ENCODE measurements at regions not wholly inside any gene's neighbourhood (a gene's known extent, or its start where the extent isn't known, plus 50 kb on each side); places are given as distances from the start of the nearest gene placed in this dataset.

DNA sequence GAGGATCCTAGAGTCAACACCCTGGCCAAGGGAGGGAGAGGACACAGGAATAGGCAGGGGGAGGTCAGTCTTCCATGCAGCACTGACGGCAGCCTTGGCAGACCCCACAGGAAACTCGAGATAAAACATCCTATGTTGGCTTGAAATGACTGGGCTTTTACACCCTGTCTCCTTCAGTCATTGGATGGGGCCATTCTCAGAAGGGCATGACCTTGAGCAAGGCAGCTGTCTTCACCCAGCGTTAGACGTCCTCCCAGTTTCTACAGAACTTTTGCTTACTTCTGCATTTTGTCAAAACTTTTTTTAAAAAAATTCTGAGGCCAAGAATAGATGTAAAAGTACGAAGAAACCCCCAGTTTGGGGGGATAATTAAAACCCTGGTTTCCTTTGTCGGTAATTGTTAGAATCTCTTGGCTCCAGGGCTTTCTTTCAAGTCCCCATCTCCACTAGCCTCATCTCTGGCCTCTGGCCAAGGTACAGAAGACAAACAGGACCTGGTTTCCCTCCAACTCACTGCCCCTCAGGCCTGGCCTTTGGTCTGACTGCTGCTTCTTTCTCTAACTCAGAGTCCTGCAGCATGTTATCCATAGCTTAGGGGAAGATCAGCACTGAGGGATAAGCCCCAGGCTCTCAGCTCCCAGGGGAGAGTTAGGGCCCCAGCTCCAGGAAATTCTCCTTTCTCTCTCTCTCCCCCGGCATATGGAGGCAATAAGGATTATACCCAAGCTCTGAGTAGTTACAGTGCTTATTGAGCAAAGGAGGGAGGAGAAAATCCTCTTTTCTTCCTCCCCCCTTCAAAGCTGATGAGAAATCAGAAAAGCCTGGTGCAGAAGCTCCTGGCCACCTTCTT lies 51.6 kb upstream of the KCND3 start:
- H3K4me3 ChIP-seq (ENCODE audit: low read length): no peak overlapping the region
- DNase-seq (ENCODE audit: low read depth, low spot score): no peak

DNA sequence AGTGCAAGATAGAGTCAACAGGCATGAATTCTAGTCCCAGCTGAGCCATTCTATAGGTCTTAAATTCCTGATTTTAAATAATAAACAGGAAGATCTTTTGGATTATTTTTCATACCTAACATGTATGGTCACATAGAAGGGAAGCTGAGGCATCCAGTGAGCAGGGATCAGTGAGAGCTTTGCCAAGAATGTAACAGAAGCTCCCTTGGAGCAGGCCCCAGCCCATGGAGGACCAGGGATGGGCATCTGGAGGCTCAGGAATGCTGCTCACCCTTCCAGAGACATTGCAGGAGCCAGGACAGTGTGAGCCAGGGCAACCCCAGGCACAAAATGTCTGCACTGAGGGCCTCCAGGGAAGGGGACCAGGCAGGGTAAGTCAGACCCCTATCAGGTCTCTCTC lies 54.4 kb upstream of the KCND3 start:
- DNase-seq (ENCODE audit: low read depth, low spot score): no peak
- no peak overlapping the region for H3K4me3 ChIP-seq (ENCODE audit: low read length)

DNA sequence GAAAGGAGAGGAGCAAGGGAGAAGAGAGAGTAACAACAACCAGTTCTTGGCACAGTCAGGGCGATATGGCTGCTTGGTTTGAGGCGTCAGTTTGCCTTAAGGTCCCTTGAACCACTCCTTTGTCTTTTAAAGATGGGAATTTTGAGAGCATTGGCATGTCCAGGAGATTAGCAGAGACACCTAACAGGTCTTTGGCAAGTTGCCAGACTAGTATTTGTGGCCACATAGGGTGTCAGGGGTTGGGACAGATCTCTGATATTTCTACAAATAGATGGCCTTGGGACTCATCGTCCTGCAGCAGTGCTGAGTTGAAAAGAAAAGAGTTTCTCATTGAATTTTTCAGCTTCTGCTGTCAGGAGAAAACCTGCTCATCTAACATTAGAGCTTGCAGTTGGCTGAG lies 55.3 kb upstream of the KCND3 start:
- H3K4me3 ChIP-seq (ENCODE audit: low read length): no peak overlapping the region
- no peak for DNase-seq (ENCODE audit: low read depth, low spot score)

DNA sequence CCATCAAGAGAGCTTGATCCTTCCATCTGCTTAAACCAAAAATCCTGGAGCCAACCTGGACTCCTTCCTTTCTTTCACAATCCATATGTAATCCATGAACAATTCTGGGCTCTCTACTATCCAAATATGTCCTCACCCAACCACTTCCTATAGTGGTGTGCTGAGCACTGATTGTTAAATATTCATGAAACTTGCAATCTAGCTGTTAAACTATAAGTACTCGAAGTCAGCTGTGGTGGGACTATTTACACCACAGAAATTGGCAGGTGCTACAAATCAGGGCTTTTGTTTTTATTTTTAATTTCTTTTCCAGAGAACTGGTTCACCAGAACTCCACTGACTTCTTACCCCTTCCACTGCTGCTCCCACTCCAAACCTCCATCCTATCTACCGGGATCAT lies 57.2 kb upstream of the KCND3 start:
- no peak for DNase-seq (ENCODE audit: low read depth, low spot score)

DNA sequence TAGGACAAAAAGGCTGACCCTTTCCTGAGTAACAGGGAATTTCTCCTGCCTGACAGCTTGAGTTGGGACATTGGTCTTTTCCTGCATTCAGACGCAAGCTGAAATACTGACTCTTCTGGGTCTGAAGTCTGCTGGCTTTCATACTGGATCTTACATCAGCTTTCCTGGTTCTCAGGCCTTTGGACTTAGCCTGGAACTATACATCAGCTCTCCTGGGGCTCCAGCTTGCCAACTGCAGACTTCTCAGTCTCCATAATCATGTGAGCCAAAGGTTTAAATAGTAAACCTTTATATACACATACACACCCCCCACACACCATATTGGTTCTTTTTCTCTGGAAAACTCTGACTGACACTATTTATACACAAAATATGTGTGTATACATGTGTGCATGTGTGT lies 59.0 kb upstream of the KCND3 start:
- DNase-seq (ENCODE audit: low read depth, low spot score): no peak
- H3K4me3 ChIP-seq (ENCODE audit: low read length): no peak overlapping the region

More for the DNA sequence above, 57.2 kb upstream of the KCND3 start:
- no peak overlapping the region for H3K4me3 ChIP-seq (ENCODE audit: low read length)

DNA sequence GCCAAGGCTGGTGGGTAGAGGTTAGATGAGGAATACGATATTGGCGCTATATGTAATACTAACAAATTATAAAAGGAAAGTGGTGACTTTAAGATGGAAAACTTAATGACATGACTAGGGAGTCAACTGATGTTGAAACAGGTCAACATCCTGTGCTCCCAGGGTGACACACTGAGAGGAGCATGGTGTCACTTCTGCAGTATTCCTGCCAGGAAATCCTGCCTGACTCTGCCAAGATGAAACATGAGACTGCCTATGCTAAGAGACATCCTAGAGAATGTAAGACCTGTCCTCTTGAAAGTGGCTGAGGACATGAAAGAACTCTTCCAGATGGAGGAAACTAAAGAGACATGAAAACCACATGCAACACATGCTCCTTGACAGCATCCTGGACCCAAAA lies 65.0 kb upstream of the KCND3 start:
- DNase-seq (ENCODE audit: low read depth, low spot score): no peak
- no peak overlapping the region for H3K4me3 ChIP-seq (ENCODE audit: low read length)

DNA sequence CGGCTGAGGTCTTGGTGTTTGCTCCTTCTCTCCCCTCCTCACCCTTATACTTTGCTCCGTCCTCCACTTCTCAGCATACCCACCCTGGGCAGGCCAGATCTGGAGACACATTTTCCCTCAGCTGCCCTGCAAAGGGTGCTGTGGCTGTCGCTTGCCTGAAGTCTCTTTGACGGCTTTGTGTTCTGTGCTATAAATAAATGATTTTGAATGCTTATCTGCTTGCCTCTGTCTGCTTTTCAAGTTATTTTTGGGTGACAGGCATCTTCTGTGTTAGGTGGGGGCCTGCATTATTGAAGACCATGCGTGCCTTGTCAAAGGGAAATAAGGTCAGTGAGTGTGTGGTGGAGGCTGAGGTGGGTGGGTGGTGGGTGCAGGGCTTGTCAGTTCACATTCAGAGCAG lies 66.9 kb upstream of the KCND3 start:
- no peak overlapping the region for H3K4me3 ChIP-seq (ENCODE audit: low read length)
- no peak for DNase-seq (ENCODE audit: low read depth, low spot score)

DNA sequence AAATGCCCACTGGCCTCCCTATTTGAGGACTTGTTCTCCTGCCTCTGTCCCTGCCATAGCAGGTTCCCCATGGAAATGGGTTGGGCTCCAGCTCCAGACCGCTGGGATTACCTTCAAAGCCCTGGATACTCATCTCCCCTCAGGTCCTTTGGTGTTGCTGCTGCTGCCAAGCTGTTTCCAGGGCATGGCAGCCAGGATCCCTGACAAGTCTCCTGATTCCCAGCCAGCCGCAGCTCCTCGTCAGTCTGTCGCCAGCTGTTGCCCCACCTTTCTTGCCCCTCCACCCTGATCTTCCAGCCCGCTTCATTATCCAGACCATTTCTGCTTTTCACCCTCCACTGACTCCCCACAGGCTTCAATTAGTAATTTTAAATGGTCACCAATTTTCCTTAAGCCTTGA lies 68.3 kb upstream of the KCND3 start:
- H3K4me3 ChIP-seq (ENCODE audit: low read length): no peak overlapping the region
- no peak for DNase-seq (ENCODE audit: low read depth, low spot score)

DNA sequence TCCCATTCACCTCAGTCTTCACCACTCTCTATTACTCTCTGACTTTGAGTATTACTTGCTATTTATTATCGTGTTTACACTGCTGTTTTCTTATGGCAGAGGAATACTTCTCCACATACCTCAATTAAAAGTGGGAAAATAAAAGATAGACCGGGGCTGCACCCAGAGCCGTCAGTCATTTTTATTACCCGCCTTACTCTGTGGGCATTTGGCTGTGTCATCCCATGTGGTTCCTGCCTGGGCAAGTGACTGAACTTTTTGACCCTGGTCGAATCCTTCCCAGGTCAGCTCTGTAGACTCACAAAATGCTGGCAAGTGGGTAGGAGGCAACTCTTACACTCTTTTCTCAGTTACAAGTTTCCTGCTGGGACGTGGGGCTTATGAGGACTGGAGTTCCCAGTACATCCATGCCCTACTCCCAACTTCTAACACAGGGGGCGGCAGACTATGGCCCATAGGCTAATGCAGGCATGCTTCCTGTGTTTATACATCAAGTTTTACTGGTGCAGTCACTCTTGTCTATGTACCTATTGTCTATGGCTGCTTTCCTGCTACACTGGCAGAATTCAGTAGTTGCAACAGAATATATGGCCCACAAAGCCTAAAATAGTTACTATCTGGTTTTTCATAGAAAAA lies 69.5 kb upstream of the KCND3 start:
- no peak for DNase-seq (ENCODE audit: low read depth, low spot score)

DNA sequence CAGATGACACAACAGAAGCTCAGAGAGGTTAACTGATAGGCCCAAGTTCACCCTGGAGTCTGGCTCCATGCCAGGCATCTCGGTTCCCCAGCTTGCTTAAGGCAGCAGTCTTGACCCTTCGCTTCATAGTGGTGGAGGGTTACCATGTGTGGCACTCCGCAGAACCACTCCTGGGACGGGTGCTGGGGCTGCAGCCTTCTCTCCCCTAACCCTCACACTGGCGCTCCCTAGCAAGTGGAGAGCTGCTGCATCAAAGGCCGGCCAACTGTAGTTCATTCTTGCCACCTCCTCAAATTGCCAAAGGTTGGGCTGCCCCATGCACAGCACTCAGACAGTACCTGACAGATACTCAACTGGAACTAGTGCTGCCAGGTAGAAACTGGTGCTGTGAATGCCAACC lies 70.2 kb upstream of the KCND3 start:
- H3K4me3 ChIP-seq (ENCODE audit: low read length): no peak overlapping the region
- no peak for DNase-seq (ENCODE audit: low read depth, low spot score)

More for the DNA sequence above, 69.5 kb upstream of the KCND3 start:
- H3K4me3 ChIP-seq (ENCODE audit: low read length): no peak overlapping the region

DNA sequence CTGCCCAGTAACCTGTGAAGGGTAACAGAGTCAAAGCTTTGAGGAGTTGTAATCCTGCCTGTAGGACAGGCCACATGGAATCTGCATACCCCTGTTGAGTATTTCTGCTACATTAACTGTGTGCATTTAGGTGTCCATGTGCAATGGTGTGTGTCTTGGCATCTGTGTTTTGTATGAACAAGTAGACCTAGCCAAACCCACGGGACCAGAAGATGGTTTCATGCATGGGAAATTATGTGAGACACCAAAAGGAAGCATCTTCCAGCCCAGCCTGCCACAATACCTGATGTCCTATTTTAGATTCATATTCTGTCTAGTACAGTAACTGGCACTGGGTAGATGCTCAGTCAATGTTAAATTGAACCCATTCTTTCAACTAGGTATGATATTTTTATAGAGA lies 70.8 kb upstream of the KCND3 start:
- no peak overlapping the region for H3K4me3 ChIP-seq (ENCODE audit: low read length)
- no peak for DNase-seq (ENCODE audit: low read depth, low spot score)

DNA sequence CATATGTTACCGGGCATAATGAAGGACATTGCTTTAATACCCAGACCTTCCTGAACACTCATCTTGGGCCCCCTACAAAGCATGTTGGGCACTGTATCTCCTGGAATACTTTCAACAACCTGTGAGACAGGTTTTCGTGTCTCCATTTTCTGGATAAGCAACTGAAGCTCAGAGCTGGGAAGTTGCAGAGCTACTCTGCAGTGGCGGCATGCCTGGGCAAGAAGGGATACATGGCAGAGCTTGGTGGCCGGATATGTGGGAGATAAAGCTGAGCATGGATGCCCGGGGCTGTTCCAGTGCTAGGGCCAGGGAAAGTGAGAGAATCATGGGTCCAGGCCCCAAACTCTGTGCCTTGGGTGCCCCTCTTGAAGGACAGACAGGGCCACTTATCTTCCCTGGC lies 71.6 kb upstream of the KCND3 start:
- no peak overlapping the region for H3K4me3 ChIP-seq (ENCODE audit: low read length)
- DNase-seq (ENCODE audit: low read depth, low spot score): no peak

DNA sequence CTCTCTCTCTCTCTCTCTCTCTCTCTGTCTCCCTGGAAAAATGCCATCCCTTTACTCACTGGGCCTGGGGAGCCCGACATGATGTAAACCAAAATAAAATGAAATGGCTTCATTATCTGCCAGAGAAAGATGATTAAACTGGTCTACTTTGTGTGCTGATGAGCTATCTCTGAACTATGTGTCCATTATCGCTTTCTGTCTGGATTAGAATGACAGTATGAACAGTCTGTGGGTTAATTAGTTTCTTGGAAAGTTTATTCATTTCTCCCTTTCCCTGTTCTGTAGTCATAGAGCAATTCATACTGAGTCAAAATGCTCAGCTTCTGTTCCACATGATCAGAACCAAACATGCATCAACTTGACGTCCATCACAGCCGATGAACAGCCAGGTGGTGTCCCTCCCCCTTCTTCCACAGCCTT lies 72.4 kb upstream of the KCND3 start:
- DNase-seq (ENCODE audit: low read depth, low spot score): no peak

DNA sequence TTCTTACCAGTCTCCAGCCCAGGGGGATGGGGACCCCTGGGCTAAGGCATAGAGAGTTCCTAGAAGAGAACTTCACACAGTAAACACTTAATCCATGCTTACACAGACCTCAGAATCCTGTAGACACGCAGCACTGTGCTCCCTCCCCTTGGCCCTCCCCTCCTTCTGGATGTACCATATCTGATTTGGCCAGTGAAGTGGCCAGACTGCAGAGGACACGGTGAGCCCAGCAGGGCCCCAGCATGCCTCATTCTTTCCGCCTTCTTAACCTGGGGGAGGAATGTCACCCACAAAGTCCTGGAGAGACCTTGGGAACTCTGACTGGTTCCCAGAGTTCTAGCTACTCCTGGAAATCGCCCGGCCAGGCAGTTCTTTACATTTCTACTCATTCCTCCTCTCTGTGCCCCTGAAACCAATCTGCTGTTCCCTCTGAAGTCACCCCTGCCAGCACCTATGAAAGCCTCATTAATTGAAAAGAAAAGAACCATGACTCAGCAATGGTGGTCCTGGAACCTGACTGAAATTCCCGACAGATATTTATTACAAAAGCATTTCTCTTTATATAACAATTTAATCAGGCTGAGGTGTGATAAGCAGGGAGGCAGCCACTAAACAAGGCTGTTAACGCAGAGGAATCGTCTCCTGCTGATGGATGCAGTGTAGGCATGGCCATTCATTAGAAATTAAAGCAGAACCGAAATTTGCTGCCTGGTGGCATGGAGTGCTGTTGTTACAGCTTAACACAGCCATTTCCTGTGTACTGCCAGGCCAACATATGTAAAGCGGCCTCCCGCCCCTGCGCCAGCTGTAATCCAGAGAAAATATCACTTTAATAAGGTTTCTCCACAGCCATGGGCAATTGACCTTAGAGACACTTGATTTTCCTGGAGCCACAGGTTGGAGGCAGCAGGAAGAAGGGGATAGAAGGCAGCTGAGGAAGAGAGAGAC lies 74.6 kb upstream of the KCND3 start:
- DNase-seq (ENCODE audit: low read depth, low spot score): no peak
- H3K4me3 ChIP-seq (ENCODE audit: low read length): no peak overlapping the region

More for the DNA sequence above, 72.4 kb upstream of the KCND3 start:
- no peak overlapping the region for H3K4me3 ChIP-seq (ENCODE audit: low read length)

DNA sequence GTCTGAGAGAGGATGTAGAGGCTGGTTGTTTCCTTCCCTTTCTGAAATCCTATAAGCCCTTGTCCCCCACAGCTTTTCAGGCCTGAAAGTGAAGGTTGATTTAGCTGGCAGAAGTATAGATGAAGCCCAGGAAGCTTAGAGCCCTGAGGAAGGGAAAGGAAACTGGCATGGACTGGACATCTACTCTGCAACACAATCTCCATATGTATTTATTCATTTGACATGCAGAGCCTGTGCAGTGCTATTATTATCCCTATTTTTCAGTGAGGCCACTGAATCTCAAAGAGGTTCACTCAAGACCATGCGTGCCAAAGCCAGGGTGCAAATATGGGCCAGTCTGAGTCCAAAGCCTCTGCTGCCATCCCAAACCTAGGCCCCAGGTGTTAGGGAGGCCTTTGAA lies 78.5 kb upstream of the KCND3 start:
- no peak for DNase-seq (ENCODE audit: low read depth, low spot score)
- H3K4me3 ChIP-seq (ENCODE audit: low read length): no peak overlapping the region

DNA sequence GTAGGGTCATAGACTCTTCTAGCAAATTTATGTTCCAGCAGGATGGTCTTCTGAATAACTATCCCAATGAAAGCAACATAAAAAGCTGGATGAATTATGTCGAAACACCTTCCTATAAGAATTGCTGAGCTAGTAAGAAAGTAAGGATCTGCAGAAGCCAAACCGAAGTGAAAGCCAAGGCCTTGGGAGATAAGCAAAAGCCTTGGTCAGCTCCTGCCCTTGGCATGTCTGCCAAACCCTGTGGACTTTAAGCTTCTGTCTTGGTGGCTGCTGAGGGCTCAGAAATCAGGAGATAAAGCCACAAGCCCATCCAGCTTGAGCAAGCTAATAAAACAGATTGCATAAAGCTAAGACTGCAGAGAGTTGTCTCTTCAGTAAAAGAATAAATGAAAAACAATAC lies 81.2 kb upstream of the KCND3 start:
- no peak for DNase-seq (ENCODE audit: low read depth, low spot score)

DNA sequence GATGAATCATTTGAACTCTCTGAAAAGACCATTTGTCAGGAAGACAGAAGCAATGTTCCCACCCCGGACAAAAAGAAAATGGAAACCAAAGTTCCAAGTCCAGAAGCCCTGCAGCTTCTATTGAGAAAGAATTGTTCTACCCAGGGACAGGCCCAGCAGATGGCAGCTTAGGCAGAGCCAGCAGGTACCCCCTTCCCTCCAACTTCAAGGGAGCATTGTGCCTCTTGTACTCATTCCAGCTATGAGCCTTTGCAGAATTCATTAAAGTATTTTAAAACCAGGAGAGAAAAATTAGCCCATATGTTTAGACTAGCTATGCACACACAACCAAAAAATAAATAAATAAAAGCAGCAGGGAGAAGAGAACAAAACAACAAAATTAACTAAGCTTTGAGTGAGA lies 85.2 kb upstream of the KCND3 start:
- no peak overlapping the region for H3K4me3 ChIP-seq (ENCODE audit: low read length)
- DNase-seq (ENCODE audit: low read depth, low spot score): no peak

More for the DNA sequence above, 81.2 kb upstream of the KCND3 start:
- no peak overlapping the region for H3K4me3 ChIP-seq (ENCODE audit: low read length)

DNA sequence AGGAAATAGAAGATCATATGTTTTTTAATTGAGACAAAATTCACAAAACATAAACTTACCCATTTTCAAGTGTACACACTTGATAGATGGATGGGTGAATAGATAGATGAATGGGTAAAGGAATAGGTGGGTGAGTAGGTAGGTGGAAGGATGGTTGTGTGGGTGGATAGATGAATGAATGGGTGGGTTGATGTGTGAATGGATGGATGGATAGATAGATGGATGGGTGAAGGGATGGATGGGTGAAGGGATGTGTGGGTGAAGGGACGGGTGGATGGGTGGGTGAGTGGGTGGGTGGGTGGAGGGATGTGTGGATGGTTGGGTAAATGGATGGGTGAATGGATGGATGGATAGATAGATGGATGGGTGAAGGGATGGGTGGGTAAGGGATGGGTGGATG lies 86.1 kb upstream of the KCND3 start:
- no peak overlapping the region for H3K4me3 ChIP-seq (ENCODE audit: low read length)
- no peak for DNase-seq (ENCODE audit: low read depth, low spot score)

DNA sequence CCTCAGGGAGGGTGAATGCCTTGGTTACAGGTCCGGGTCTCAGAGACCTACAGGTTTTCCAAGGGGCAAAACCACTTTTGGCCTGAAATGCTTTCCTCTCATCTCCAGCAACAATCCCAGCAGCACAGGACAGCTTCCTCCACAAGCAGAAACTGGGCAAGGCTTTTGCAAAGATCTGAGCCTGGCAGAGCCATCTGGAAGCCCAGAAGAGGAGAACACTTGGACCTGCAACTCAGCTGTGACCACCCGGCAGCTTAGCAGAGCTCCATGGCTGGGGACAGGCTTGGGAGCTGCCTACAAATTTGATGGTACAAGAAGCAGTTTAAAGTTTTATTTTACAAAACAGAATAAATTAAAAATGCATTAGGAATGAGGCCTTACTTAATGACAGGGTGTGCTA lies 90.0 kb upstream of the KCND3 start:
- H3K4me3 ChIP-seq (ENCODE audit: low read length): no peak overlapping the region
- DNase-seq (ENCODE audit: low read depth, low spot score): no peak

DNA sequence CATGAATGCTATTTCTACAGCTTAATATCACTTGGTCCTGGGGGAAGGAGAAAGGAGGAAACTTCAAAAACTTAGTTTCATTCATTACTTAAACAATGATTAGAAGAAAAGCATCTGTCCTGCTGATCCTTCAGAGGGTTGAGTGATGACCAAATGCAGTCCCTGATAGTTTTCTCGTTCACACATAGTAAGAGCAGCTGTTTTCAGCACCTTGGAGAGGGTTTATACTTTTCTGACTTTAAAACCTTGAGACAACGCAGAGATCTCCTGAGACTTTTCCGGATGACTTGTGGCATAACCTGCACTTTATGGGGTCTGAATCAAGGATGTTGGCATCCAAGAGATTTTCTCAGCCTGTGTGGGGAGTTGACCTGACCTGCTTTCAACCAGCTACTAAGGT lies 94.0 kb upstream of the KCND3 start:
- H3K4me3 ChIP-seq (ENCODE audit: low read length): no peak overlapping the region
- peak; percentile 9 for DNase-seq (ENCODE audit: low read depth, low spot score)
